Upper lobe of left lung (tissue), 6 donors: ENCODE measurements at regions not wholly inside any gene's neighbourhood (a gene's known extent, or its start where the extent isn't known, plus 50 kb on each side); places are given as distances from the start of the nearest gene placed in this dataset.

Source experiments
- ATAC-seq, 2 donors: fragments of 200-7000 bp; cut with Tn5 transposase; one replicate each; pipeline ENCODE4 v1.9.1; 2022; ENCODE audit warnings: mild to moderate bottlenecking in 2 of 2, moderate library complexity in 2 of 2; ENCODE audit not compliant: low FRiP score in 2 of 2
- DNase-seq, 2 donors: peaks; one replicate each; pipeline ENCODE4 v3.0.0-alpha.2; 2019 to 2020
- H3K27ac ChIP-seq, 4 donors: fragments of 200-600 bp; sonication (generic); one replicate each; pipeline ENCODE4 v1.5.1; 2016 to 2019
- H3K27me3 ChIP-seq, 4 donors: fragments of 200-600 bp; sonication (generic); one replicate each; pipeline ENCODE4 v1.5.1; 2017 to 2019
- H3K36me3 ChIP-seq, 4 donors: fragments of 200-600 bp; sonication (generic); one replicate each; pipeline ENCODE4 v1.5.1; 2016 to 2019
- H3K4me1 ChIP-seq, 4 donors: fragments of 200-600 bp; sonication (generic); one replicate each; pipeline ENCODE4 v1.5.1; 2018 to 2019
- H3K4me3 ChIP-seq, 4 donors: fragments of 200-600 bp; sonication (generic); one replicate each; pipeline ENCODE4 v1.5.1; 2017 to 2019; ENCODE audit warnings: mild to moderate bottlenecking in 2 of 4, moderate library complexity in 1 of 4
- H3K9me3 ChIP-seq, 4 donors: fragments of 200-600 bp; sonication (generic); one replicate each; pipeline ENCODE4 v1.5.1; 2018 to 2019
- CTCF ChIP-seq, 6 experiments: fragments of 450-650 bp in 4 of 6; fragments of 200-600 bp in 2 of 6; sonication (generic) in 2 of 6; IDR thresholded peaks; one replicate each; pipeline ENCODE4 v1.5.1; 2016 to 2019; ENCODE audit warnings: antibody characterized with exemption in 6 of 6
- EP300 ChIP-seq, 4 donors: sonication (generic); formaldehyde crosslinking; IDR thresholded peaks; one replicate each; pipeline ENCODE4 v1.5.1; 2017; ENCODE audit warnings: antibody characterized with exemption in 4 of 4, control low read depth in 2 of 4
- POLR2A ChIP-seq, 4 donors: fragments of 450-650 bp; IDR thresholded peaks; one replicate each; pipeline ENCODE4 v1.5.1; 2016 to 2017; ENCODE audit warnings: antibody characterized with exemption in 4 of 4, mild to moderate bottlenecking in 2 of 4
- POLR2AphosphoS5 ChIP-seq, 2 donors: sonication (generic); formaldehyde crosslinking; IDR thresholded peaks; one replicate each; pipeline ENCODE4 v1.5.1; 2017; ENCODE audit warnings: antibody characterized with exemption in 2 of 2
- WGBS, 2 donors: methylation state at CpG; one replicate each; pipeline ENCODE4 v1.1.5; 2017 to 2018; 5-methylcytosine and 5-hydroxymethylcytosine counted together
- donor health status: DM: no; HTN: no; CAD: no; lungs with moderate emphysema.
- donor health status: DM: no; HTN: yes; CAD: no; lungs with severe emphysema.

- TF ChIP-seq POLR2AphosphoS5 (IDR thresholded peaks at IDR 0.05): no peak
- TF ChIP-seq EP300 (IDR thresholded peaks at IDR 0.05): no peak
- TF ChIP-seq POLR2A (IDR thresholded peaks at IDR 0.05): no peak
- TF ChIP-seq CTCF (IDR thresholded peaks at IDR 0.05): no peak
- ATAC-seq (no peak), DNase-seq (no peak)
- Histone ChIP-seq H3K4me1 (no peaks in the 10 kb centered on the region), H3K36me3 (no peaks in the 10 kb centered on the region), H3K9me3 (peaks cover 0 to 7% (median 0%) of the 10 kb centered on the region in 4 donors), H3K27me3 (no peaks in the 10 kb centered on the region), H3K27ac (no peak overlapping the region), H3K4me3 (no peak overlapping the region)
Measured at GRCh38 chrX:38948046-38948445, 146.8 kb downstream of the MID1IP1 start.

- DNase-seq (no peak), ATAC-seq (no peak)
- TF ChIP-seq CTCF (IDR thresholded peaks at IDR 0.05) (no peak), POLR2A (IDR thresholded peaks at IDR 0.05) (no peak), POLR2AphosphoS5 (IDR thresholded peaks at IDR 0.05) (no peak), EP300 (IDR thresholded peaks at IDR 0.05) (no peak)
- H3K4me1 ChIP-seq: no peaks in the 10 kb centered on the region
- no peak overlapping the region for H3K4me3 ChIP-seq
- H3K27me3 ChIP-seq: no peaks in the 10 kb centered on the region
- H3K36me3 ChIP-seq: no peaks in the 10 kb centered on the region
- 58 to 100% methylated on average over 2 of the region's 2 CpGs for WGBS, 2 donors
- no peak overlapping the region for H3K27ac ChIP-seq
- no peaks in the 10 kb centered on the region for H3K9me3 ChIP-seq
Measured at GRCh38 chrX:38954520-38954919, 153.3 kb downstream of the MID1IP1 start.

GRCh38 chrX:38959736-38960135 lies 158.5 kb downstream of the MID1IP1 start:
- DNase-seq (no peak), ATAC-seq (no peak)
- 33 to 90% methylated on average over 1 of the region's 1 CpG for WGBS, 2 donors
- Histone ChIP-seq H3K36me3 (no peaks in the 10 kb centered on the region), H3K4me1 (no peaks in the 10 kb centered on the region), H3K9me3 (peaks cover 0 to 11% (median 0%) of the 10 kb centered on the region in 4 donors), H3K27me3 (no peaks in the 10 kb centered on the region), H3K27ac (no peak overlapping the region), H3K4me3 (no peak overlapping the region)
- TF ChIP-seq POLR2A (IDR thresholded peaks at IDR 0.05) (no peak), POLR2AphosphoS5 (IDR thresholded peaks at IDR 0.05) (no peak), EP300 (IDR thresholded peaks at IDR 0.05) (no peak), CTCF (IDR thresholded peaks at IDR 0.05) (no peak)

GRCh38 chrX:38960137-38960536 lies 158.9 kb downstream of the MID1IP1 start:
- no peak overlapping the region for H3K27ac ChIP-seq
- no peak for ATAC-seq

More at GRCh38 chrX:38960137-38960536, 158.9 kb downstream of the MID1IP1 start:
- no peaks in the 10 kb centered on the region for H3K36me3 ChIP-seq
- H3K27me3 ChIP-seq: no peaks in the 10 kb centered on the region
- no peak overlapping the region for H3K4me3 ChIP-seq
- peaks cover 0 to 11% (median 0%) of the 10 kb centered on the region in 4 donors for H3K9me3 ChIP-seq
- 45 to 55% methylated on average over 2 of the region's 2 CpGs for WGBS, 2 donors
- no peak for DNase-seq
- H3K4me1 ChIP-seq: no peaks in the 10 kb centered on the region
- TF ChIP-seq POLR2A (IDR thresholded peaks at IDR 0.05) (no peak), EP300 (IDR thresholded peaks at IDR 0.05) (no peak), CTCF (IDR thresholded peaks at IDR 0.05) (no peak), POLR2AphosphoS5 (IDR thresholded peaks at IDR 0.05) (no peak)
